ENCODE measurements at regions not wholly inside any gene's neighbourhood (a gene's known extent, or its start where the extent isn't known, plus 50 kb on each side); places are given as distances from the start of the nearest gene placed in this dataset.
A peak's percentile ranks its signal among the peaks of the same experiment; 100 is the strongest.

DNA sequence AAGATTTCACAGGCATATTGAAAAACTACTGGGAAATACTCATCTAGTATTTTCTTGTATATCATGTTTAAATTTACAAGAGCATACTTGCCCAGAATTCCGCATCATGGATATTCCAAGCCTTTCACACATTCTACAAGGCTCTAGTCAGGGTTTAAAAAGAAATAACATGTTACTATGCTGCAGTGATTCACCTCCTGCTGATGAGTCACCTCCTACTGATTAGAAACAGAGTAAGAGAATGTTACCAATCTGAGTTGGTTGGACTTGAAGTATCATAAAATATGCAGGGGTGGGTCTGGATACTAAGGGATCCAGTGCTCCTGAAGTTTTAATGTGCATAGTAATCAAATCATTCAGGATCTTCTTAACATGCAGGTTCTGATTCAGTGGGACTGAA lies 192.0 kb upstream of the ANK2 start:
- no peaks in the 10 kb centered on the region for H3K9me3 Mint-ChIP-seq (ENCODE audit: low read depth)
- no peaks in the 10 kb centered on the region for H3K27me3 Mint-ChIP-seq (ENCODE audit: low read depth)
- TF ChIP-seq, protein P1, sequence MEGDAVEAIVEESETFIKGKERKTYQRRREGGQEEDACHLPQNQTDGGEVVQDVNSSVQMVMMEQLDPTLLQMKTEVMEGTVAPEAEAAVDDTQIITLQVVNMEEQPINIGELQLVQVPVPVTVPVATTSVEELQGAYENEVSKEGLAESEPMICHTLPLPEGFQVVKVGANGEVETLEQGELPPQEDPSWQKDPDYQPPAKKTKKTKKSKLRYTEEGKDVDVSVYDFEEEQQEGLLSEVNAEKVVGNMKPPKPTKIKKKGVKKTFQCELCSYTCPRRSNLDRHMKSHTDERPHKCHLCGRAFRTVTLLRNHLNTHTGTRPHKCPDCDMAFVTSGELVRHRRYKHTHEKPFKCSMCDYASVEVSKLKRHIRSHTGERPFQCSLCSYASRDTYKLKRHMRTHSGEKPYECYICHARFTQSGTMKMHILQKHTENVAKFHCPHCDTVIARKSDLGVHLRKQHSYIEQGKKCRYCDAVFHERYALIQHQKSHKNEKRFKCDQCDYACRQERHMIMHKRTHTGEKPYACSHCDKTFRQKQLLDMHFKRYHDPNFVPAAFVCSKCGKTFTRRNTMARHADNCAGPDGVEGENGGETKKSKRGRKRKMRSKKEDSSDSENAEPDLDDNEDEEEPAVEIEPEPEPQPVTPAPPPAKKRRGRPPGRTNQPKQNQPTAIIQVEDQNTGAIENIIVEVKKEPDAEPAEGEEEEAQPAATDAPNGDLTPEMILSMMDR (IDR thresholded peaks at IDR 0.05): no peak
- peak overlapping the region; percentile 77 for H3K27ac Mint-ChIP-seq (ENCODE audit: unreplicated experiment)
- no peaks in the 10 kb centered on the region for H3K36me3 Mint-ChIP-seq (ENCODE audit: low read depth)
- H3K4me1 Mint-ChIP-seq (ENCODE audit: low read depth): peaks cover 30% of the 10 kb centered on the region
- no peak overlapping the region for H3K4me3 Mint-ChIP-seq (ENCODE audit: unreplicated experiment)
- DNase-seq (ENCODE audit: low spot score): no peak

DNA sequence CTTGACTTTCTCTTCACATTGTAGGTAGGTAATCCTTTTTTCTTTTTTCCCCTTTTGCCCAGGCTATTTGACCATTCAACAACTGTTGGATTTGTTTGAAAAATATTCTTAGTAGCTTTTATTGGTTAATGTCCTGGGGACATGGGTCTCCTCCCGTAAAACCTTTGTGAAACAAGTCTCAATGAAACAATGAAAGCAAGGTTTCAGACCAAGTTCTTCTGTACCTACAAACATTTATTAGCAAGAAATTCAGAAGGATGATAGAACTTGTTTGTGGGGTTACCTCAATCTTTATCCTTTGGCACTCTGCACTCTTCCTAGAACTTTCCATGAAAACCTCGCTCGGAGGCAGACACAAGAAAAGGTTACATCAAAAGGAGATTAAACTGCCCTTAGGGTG lies 190.7 kb upstream of the ANK2 start:
- Mint-ChIP-seq H3K27ac (ENCODE audit: unreplicated experiment) (no peak overlapping the region), H3K36me3 (ENCODE audit: low read depth) (no peaks in the 10 kb centered on the region), H3K4me3 (ENCODE audit: unreplicated experiment) (no peak overlapping the region), H3K4me1 (ENCODE audit: low read depth) (peaks cover 30% of the 10 kb centered on the region), H3K9me3 (ENCODE audit: low read depth) (no peaks in the 10 kb centered on the region), H3K27me3 (ENCODE audit: low read depth) (no peaks in the 10 kb centered on the region)
- DNase-seq (ENCODE audit: low spot score): no peak
- TF ChIP-seq, protein P1 (IDR thresholded peaks at IDR 0.05): no peak

DNA sequence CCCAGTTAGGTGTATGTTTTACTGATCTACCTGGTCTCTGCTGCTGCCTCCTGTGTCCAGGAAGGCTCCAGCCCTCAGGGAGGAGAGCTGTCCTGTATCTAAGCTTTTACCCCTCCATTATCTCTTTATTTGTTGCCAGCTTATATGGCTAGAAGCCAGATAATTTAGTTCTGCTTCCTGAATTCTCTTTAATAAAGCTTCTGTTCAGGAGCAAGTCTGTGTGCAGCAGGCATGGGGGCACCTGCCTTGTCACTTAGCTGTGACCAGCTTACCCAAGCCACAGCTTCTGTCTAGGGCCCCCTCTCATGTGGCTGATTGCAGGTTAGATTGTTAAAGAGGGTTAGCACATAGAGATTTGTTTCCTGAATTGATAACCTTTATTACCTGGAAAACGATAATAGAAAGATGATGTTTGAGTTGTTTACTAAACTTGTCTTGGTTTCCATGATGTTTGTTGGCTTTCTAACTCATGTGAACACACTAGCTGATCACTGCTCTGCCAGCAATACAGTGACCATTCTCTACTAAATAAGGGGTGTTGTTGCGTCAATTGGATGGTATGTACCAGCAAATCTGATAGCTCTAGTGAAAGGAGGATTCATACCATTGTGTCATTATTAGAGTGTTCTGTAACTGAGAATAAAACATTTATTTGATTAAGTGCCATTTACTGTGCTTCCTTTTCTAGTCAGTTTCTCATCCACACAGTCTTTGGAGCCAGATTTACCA lies 189.8 kb upstream of the ANK2 start:
- Mint-ChIP-seq H3K36me3 (ENCODE audit: low read depth) (no peaks in the 10 kb centered on the region), H3K9me3 (ENCODE audit: low read depth) (no peaks in the 10 kb centered on the region), H3K4me3 (ENCODE audit: unreplicated experiment) (no peak overlapping the region), H3K4me1 (ENCODE audit: low read depth) (peaks cover 30% of the 10 kb centered on the region), H3K27me3 (ENCODE audit: low read depth) (no peaks in the 10 kb centered on the region), H3K27ac (ENCODE audit: unreplicated experiment) (no peak overlapping the region)
- DNase-seq (ENCODE audit: low spot score): no peak
- TF ChIP-seq, protein P1 (IDR thresholded peaks at IDR 0.05): no peak

DNA sequence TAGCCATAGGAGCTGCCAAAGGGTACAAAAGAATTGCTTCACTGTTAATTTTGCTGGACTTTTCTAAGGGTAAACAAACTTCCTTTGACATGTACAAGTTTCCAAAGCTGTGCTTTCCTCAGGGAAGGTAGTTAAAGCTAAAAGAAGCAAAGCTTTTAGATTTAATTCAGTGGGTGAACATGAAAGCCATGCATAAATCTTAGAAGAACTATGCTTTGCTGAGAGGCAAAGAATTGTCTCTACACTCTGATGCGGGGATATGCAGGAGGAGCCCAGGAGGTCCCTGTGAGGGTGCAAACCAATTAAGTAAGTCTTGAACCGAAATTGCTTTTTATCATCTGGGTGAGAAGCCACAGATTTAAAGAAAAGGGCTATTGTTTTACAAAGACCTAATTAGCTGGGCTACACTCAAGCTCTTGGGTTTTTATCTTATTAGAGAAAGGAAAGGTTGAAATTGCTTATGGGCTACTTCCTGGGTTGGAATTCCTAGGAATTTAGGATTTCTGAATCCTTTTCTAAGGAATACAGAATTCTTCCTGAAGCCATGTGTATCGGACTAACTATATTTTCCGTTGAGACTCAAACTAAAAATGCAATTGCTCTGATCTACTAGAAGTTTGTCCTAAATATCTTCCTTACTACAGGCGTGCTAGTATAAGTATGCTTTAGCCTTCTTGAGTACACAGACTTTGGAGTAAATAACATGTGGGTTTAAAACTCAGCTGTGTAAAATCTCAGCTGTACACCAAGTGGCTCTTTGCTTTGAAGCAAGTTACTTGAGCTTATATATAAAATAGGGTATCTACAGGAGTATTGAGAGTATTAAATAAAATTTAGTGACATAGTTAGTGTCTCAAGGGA lies 188.4 kb upstream of the ANK2 start:
- H3K27me3 Mint-ChIP-seq (ENCODE audit: low read depth): no peaks in the 10 kb centered on the region
- H3K36me3 Mint-ChIP-seq (ENCODE audit: low read depth): no peaks in the 10 kb centered on the region
- H3K4me1 Mint-ChIP-seq (ENCODE audit: low read depth): peaks cover 37% of the 10 kb centered on the region
- H3K4me3 Mint-ChIP-seq (ENCODE audit: unreplicated experiment): no peak overlapping the region
- H3K9me3 Mint-ChIP-seq (ENCODE audit: low read depth): no peaks in the 10 kb centered on the region
- TF ChIP-seq, protein P1 (IDR thresholded peaks at IDR 0.05): no peak
- DNase-seq (ENCODE audit: low spot score): no peak
- H3K27ac Mint-ChIP-seq (ENCODE audit: unreplicated experiment): no peak overlapping the region

Data from chondrocyte (in vitro differentiated cells).